DOHH2 (cell line): ENCODE measurements at regions not wholly inside any gene's neighbourhood (a gene's known extent, or its start where the extent isn't known, plus 50 kb on each side); places are given as distances from the start of the nearest gene placed in this dataset.

Source experiments
- H3F3A ChIP-seq: fragments of 200-600 bp; sonication (generic), shearing (Covaris generic); 2 replicates; pipeline ENCODE4 v1.6.0; 2016; ENCODE audit warnings: antibody characterized with exemption, mild to moderate bottlenecking; ENCODE audit not compliant: control insufficient read depth, insufficient read depth
- H3K27ac ChIP-seq: fragments of 200-600 bp; sonication (generic); 2 replicates; pipeline ENCODE4 v1.5.1; 2014; ENCODE audit warnings: low read depth, mild to moderate bottlenecking, low read length, moderate library complexity
- H3K27me3 ChIP-seq: fragments of 200-600 bp; sonication (generic); 2 replicates; pipeline ENCODE4 v1.6.1; 2014; ENCODE audit warnings: mild to moderate bottlenecking, low read length, mixed read lengths; ENCODE audit not compliant: control insufficient read depth
- H3K36me3 ChIP-seq: fragments of 200-600 bp; sonication (generic); 2 replicates; pipeline ENCODE4 v1.6.1; 2014; ENCODE audit warnings: mild to moderate bottlenecking, low read length, moderate library complexity, mixed read lengths; ENCODE audit not compliant: control insufficient read depth
- H3K4me1 ChIP-seq: fragments of 200-600 bp; sonication (generic); 2 replicates; pipeline ENCODE4 v1.6.1; 2014; ENCODE audit warnings: mild to moderate bottlenecking, low read length, mixed read lengths; ENCODE audit not compliant: control insufficient read depth
- H3K4me2 ChIP-seq: fragments of 200-600 bp; sonication (generic); 2 replicates; pipeline ENCODE4 v1.6.0; 2014; ENCODE audit warnings: mild to moderate bottlenecking, low read length, moderate library complexity
- H3K4me3 ChIP-seq: fragments of 200-600 bp; sonication (generic); 2 replicates; pipeline ENCODE4 v1.5.1; 2014; ENCODE audit warnings: mild to moderate bottlenecking, low read length, mixed read lengths
- H3K79me2 ChIP-seq: fragments of 200-600 bp; sonication (generic); 2 replicates; pipeline ENCODE4 v1.6.1; 2014; ENCODE audit warnings: mild to moderate bottlenecking, low read length, mixed read lengths; ENCODE audit not compliant: control insufficient read depth
- H3K9me2 ChIP-seq: fragments of 200-600 bp; sonication (generic); replicated peaks from 2 replicates; pipeline ENCODE4 v1.6.1; 2014; ENCODE audit warnings: mild to moderate bottlenecking, low read length, mixed read lengths; ENCODE audit not compliant: control insufficient read depth
- H3K9me3 ChIP-seq: fragments of 200-600 bp; sonication (generic); 2 replicates; pipeline ENCODE4 v1.6.1; 2014; ENCODE audit warnings: antibody characterized with exemption, low read length, mixed read lengths; ENCODE audit not compliant: control insufficient read depth, insufficient read depth
- H4K20me1 ChIP-seq: fragments of 200-600 bp; sonication (generic); 2 replicates; pipeline ENCODE4 v1.6.0; 2014; ENCODE audit warnings: low read depth, mild to moderate bottlenecking, antibody characterized with exemption, low read length, moderate library complexity; ENCODE audit not compliant: control insufficient read depth, insufficient read depth
- CTCF ChIP-seq: fragments of 200-600 bp; sonication (generic); IDR thresholded peaks from one replicate; pipeline ENCODE4 v1.5.1; 2014; ENCODE audit warnings: antibody characterized with exemption, mild to moderate bottlenecking, low read depth, low read length; ENCODE audit not compliant: poor library complexity, severe bottlenecking
- EZH2phosphoT487 ChIP-seq: fragments of 200-600 bp; sonication (generic); IDR thresholded peaks from 2 replicates; pipeline ENCODE4 v1.6.1; 2017; ENCODE audit warnings: borderline replicate concordance, mild to moderate bottlenecking, antibody characterized with exemption, low read length, moderate library complexity, mixed read lengths

GRCh38 chr10:130432271-130432670 lies 296.1 kb downstream of the GLRX3 start:
- H3K4me3 ChIP-seq: no peak overlapping the region
- H3K27me3 ChIP-seq: no peaks in the 10 kb centered on the region
- H3K27ac ChIP-seq: no peak overlapping the region
- H3K36me3 ChIP-seq: no peaks in the 10 kb centered on the region
- no peaks in the 10 kb centered on the region for H3K9me2 ChIP-seq
- H3K79me2 ChIP-seq: no peaks in the 10 kb centered on the region
- no peaks in the 10 kb centered on the region for H3F3A ChIP-seq
- H3K4me1 ChIP-seq: no peaks in the 10 kb centered on the region
- H3K9me3 ChIP-seq: no peaks in the 10 kb centered on the region
- TF ChIP-seq CTCF (no peak), EZH2phosphoT487 (no peak)
- no peak overlapping the region for H3K4me2 ChIP-seq
- no peaks in the 10 kb centered on the region for H4K20me1 ChIP-seq

GRCh38 chr10:130432850-130433249 lies 296.7 kb downstream of the GLRX3 start:
- Histone ChIP-seq H3K9me3 (no peaks in the 10 kb centered on the region), H3K4me1 (no peaks in the 10 kb centered on the region), H3K4me3 (no peak overlapping the region), H3K27me3 (no peaks in the 10 kb centered on the region), H4K20me1 (no peaks in the 10 kb centered on the region), H3F3A (no peaks in the 10 kb centered on the region), H3K4me2 (no peak overlapping the region), H3K79me2 (no peaks in the 10 kb centered on the region), H3K27ac (no peak overlapping the region), H3K36me3 (no peaks in the 10 kb centered on the region), H3K9me2 (no peaks in the 10 kb centered on the region)
- TF ChIP-seq EZH2phosphoT487 (no peak), CTCF (no peak)

GRCh38 chr10:130434446-130435385 lies 298.5 kb downstream of the GLRX3 start:
- no peak for TF ChIP-seq CTCF
- TF ChIP-seq EZH2phosphoT487: no peak
- Histone ChIP-seq H3K4me3 (no peak overlapping the region), H3K36me3 (no peaks in the 10 kb centered on the region), H3F3A (no peaks in the 10 kb centered on the region), H3K9me3 (no peaks in the 10 kb centered on the region), H4K20me1 (no peaks in the 10 kb centered on the region), H3K79me2 (no peaks in the 10 kb centered on the region), H3K4me1 (no peaks in the 10 kb centered on the region), H3K9me2 (no peaks in the 10 kb centered on the region), H3K27ac (no peak overlapping the region), H3K4me2 (no peak overlapping the region), H3K27me3 (no peaks in the 10 kb centered on the region)
